CD8-positive, alpha-beta memory T cell (primary cell): ENCODE measurements at regions not wholly inside any gene's neighbourhood (a gene's known extent, or its start where the extent isn't known, plus 50 kb on each side); places are given as distances from the start of the nearest gene placed in this dataset.
"Not testable (repeated sequence)": the region's sequence is repeated elsewhere in the genome, so short reads cannot be mapped to it uniquely, and the experiment has no call there.

Source experiments
- CTCF ChIA-PET: fragments of 350-600 bp; sonication (Branson Sonifier 250); formaldehyde crosslinking; loops from one replicate; lab custom pipeline; 2021; ENCODE audit warnings: antibody characterized with exemption; lab: Charles Lee
- POLR2A ChIA-PET: fragments of 350-600 bp; sonication (Branson Sonifier 250); formaldehyde crosslinking; loops from one replicate; lab custom pipeline; 2021; ENCODE audit warnings: antibody characterized with exemption; lab: Charles Lee
- DNase-seq, 5 donors: peaks; one replicate each; pipeline versions ENCODE4 v3.0.0 to v3.0.0-alpha.2; 2020 to 2022; ENCODE audit warnings: mixed read lengths in 1 of 5
- H3K27ac ChIP-seq: one replicate; pipeline ENCODE4 v1.7.0; 2013; ENCODE audit warnings: low read depth, mild to moderate bottlenecking, low read length, moderate library complexity
- H3K27me3 ChIP-seq: 2 replicates; pipeline ENCODE4 v1.7.0; 2013; ENCODE audit warnings: low read length, mild to moderate bottlenecking; ENCODE audit not compliant: insufficient read depth, poor library complexity, severe bottlenecking
- H3K36me3 ChIP-seq: 2 replicates; pipeline ENCODE4 v1.7.0; 2013; ENCODE audit warnings: mild to moderate bottlenecking, low read length, moderate library complexity; ENCODE audit not compliant: insufficient read depth
- H3K4me1 ChIP-seq: 2 replicates; pipeline ENCODE4 v1.7.0; 2013; ENCODE audit warnings: mild to moderate bottlenecking, low read length, moderate library complexity; ENCODE audit not compliant: insufficient read depth
- H3K4me3 ChIP-seq: 2 replicates; pipeline ENCODE4 v1.7.0; 2013; ENCODE audit warnings: mild to moderate bottlenecking, low read length
- H3K9me3 ChIP-seq: 2 replicates; pipeline ENCODE4 v1.7.0; 2013; ENCODE audit warnings: mild to moderate bottlenecking, low read length
- H3K27ac Mint-ChIP-seq, 8 donors: one replicate each; pipeline ENCODE4 v1.8.0; 2020 to 2021; ENCODE audit warnings: mixed read lengths in 8 of 8, mild to moderate bottlenecking in 6 of 8, inconsistent platforms in 3 of 8, moderate library complexity in 3 of 8
- H3K27me3 Mint-ChIP-seq, 2 donors: one replicate each; pipeline ENCODE4 v1.8.0; 2020 to 2021; ENCODE audit warnings: mixed read lengths in 2 of 2, mild to moderate bottlenecking in 1 of 2, moderate library complexity in 1 of 2
- H3K36me3 Mint-ChIP-seq, 3 donors: one replicate each; pipeline ENCODE4 v1.8.0; 2020 to 2021; ENCODE audit warnings: mixed read lengths in 3 of 3, inconsistent platforms in 1 of 3, mild to moderate bottlenecking in 1 of 3
- H3K4me1 Mint-ChIP-seq, 3 donors: one replicate each; pipeline ENCODE4 v1.8.0; 2020 to 2021; ENCODE audit warnings: mixed read lengths in 3 of 3, inconsistent platforms in 1 of 3, mild to moderate bottlenecking in 1 of 3
- H3K4me3 Mint-ChIP-seq, 7 donors: one replicate each; pipeline ENCODE4 v1.8.0; 2020 to 2021; ENCODE audit warnings: mixed read lengths in 7 of 7, mild to moderate bottlenecking in 6 of 7, moderate library complexity in 4 of 7, inconsistent platforms in 2 of 7
- H3K9me3 Mint-ChIP-seq, 5 donors: one replicate each; pipeline ENCODE4 v1.8.0; 2020 to 2022; ENCODE audit warnings: mixed read lengths in 5 of 5, mild to moderate bottlenecking in 3 of 5, moderate library complexity in 2 of 5, inconsistent platforms in 1 of 5

DNA sequence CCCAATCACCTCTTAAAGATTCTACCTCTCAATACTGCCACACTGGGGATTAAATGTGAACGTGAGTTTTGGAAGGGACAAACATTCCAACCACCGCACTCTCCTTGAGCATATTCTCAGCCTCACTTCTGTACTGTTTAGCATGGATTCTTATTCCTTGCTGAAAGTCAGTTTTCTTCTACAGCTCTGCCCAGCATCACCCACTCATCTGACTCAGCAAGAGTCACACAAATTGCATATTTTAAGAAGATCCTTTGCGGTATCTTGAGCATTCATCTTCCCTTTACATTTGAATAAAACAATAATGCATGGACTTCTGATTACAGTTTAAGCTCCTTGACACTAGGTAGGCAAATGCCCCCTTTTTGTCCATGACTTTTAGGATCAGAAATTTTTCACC is 251.6 kb upstream of the MKLN1 start:
- Histone ChIP-seq H3K4me1 (peaks cover 74% of the 10 kb centered on the region), H3K36me3 (no peaks in the 10 kb centered on the region), H3K9me3 (no peaks in the 10 kb centered on the region), H3K27me3 (no peaks in the 10 kb centered on the region), H3K4me3 (no peak overlapping the region), H3K27ac (no peak overlapping the region)
- Mint-ChIP-seq H3K9me3 (no peaks in the 10 kb centered on the region), H3K27me3 (peaks cover 0 to 3% of the 10 kb centered on the region in 2 donors), H3K4me1 (peaks cover 0 to 53% (median 0%) of the 10 kb centered on the region in 3 donors), H3K27ac (peak overlapping the region in 5 of 8 donors; percentile 8 to 78 (median 40)), H3K36me3 (peaks cover 3 to 51% (median 12%) of the 10 kb centered on the region in 3 donors), H3K4me3 (peak overlapping the region in 4 of 7 donors; percentile 23 to 47 (median 32))
- no peak for DNase-seq
- ChIA-PET CTCF (no interaction called here), POLR2A (no interaction called here)

DNA sequence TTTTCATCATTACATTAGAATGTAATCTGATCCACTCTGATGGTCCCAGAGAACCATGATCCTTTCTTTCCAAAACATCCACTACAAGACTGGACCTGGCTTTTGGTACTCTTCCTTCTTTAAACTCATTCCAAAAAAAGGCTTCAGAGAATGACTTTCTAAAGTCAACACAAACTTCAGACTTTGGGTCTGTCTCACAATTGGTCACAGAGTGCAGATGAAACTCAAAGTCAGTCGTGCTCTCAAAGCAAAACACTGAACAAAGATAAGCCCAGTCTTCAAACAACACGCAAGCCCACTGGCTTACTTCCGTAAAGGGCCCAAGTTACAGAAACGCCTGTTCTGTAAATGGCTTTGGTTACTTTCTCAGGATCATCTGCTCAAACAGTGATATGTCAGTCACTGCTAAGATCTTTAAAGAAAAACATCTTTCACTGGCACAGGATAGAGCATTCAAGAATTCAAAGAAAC is 250.9 kb upstream of the MKLN1 start:
- H3K27me3 ChIP-seq: no peaks in the 10 kb centered on the region
- no peaks in the 10 kb centered on the region for H3K9me3 ChIP-seq
- Mint-ChIP-seq H3K27ac (peak overlapping the region in 2 of 8 donors; percentile 23 to 78), H3K9me3 (no peaks in the 10 kb centered on the region), H3K4me3 (peak overlapping the region in 6 of 7 donors; percentile 4 to 47 (median 13)), H3K27me3 (peaks cover 0 to 3% of the 10 kb centered on the region in 2 donors), H3K4me1 (peaks cover 4 to 53% (median 4%) of the 10 kb centered on the region in 3 donors), H3K36me3 (peaks cover 3 to 47% (median 12%) of the 10 kb centered on the region in 3 donors)
- peaks cover 71% of the 10 kb centered on the region for H3K4me1 ChIP-seq
- no peak overlapping the region for H3K4me3 ChIP-seq
- no peak for DNase-seq
- H3K27ac ChIP-seq: no peak overlapping the region
- POLR2A ChIA-PET: no interaction called here
- CTCF ChIA-PET: no interaction called here
- no peaks in the 10 kb centered on the region for H3K36me3 ChIP-seq

DNA sequence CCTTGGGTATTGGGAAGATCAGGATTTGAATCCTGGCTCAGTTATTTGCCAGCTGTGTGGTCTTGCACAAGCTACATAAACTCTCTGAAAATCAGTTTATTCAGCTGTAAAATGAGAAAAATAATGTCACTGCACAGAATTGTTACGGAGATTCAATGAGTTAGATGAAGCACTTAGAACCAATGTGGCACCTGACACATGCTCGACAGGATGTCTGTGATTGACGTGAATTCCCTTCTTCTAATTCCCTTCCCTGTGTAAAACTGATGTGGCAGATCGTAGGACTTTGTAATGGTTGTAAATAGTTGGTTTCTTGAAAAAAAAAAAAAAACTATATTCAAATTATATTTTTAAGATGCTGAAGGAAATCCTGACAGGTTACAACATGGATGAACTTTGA is 249.9 kb upstream of the MKLN1 start:
- Histone ChIP-seq H3K4me1 (peaks cover 70% of the 10 kb centered on the region), H3K27ac (no peak overlapping the region), H3K36me3 (no peaks in the 10 kb centered on the region), H3K9me3 (no peaks in the 10 kb centered on the region), H3K27me3 (no peaks in the 10 kb centered on the region), H3K4me3 (no peak overlapping the region)
- Mint-ChIP-seq H3K4me1 (peaks cover 14 to 55% (median 14%) of the 10 kb centered on the region in 3 donors), H3K9me3 (no peaks in the 10 kb centered on the region), H3K27ac (no peak overlapping the region), H3K4me3 (no peak overlapping the region), H3K27me3 (peaks cover 0 to 3% of the 10 kb centered on the region in 2 donors), H3K36me3 (peaks cover 3 to 52% (median 19%) of the 10 kb centered on the region in 3 donors)
- no peak for DNase-seq
- ChIA-PET POLR2A (no interaction called here), CTCF (no interaction called here)

DNA sequence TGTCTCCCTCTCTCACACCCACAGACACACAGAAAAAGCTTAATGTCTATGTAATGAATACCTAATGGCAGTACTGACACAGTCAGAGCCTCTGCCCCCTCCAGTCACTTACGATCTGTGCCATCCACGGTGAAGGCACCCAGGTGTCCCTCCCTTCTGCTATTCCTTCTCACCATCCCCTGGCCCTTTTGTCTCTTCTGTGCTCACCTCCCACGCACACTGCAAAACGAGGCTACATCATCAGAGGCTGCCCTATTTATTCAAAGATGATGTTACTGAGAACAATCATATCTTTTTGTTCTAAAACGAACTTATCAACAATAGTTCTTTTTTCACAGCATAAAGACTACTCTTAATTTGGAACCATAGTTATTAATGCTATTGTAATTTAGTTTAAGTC is 246.9 kb upstream of the MKLN1 start:
- H3K9me3 Mint-ChIP-seq: peaks cover 0 to 2% (median 0%) of the 10 kb centered on the region in 5 donors
- peaks cover 44 to 52% (median 44%) of the 10 kb centered on the region in 3 donors for H3K4me1 Mint-ChIP-seq
- CTCF ChIA-PET: no interaction called here
- Histone ChIP-seq H3K4me3 (no peak overlapping the region), H3K9me3 (no peaks in the 10 kb centered on the region), H3K4me1 (peaks cover 56% of the 10 kb centered on the region), H3K27ac (no peak overlapping the region), H3K27me3 (no peaks in the 10 kb centered on the region), H3K36me3 (no peaks in the 10 kb centered on the region)
- peaks cover 5 to 45% (median 15%) of the 10 kb centered on the region in 3 donors for H3K36me3 Mint-ChIP-seq
- peaks cover 0 to 2% of the 10 kb centered on the region in 2 donors for H3K27me3 Mint-ChIP-seq
- H3K4me3 Mint-ChIP-seq: no peak overlapping the region
- H3K27ac Mint-ChIP-seq: no peak overlapping the region
- POLR2A ChIA-PET: no interaction called here
- DNase-seq: no peak

DNA sequence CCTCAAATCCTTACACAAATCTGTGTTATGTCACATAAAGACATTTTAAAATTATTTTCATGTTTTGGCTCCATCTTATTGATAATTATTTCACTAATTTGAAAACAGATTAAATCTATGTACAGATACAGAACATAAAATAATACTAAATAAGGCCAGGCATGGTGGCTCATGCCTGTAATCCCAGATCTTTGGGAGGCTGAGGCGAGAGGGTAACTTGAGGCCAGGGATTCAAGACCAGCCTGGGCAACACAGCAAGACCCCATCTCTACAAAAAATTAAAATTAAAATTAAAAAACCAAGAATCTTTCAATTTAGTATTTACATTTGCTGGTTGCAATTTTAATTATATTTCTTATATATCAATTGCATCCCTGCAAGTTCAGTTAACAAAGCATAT is 246.4 kb upstream of the MKLN1 start:
- Histone ChIP-seq H3K27ac (no peak overlapping the region), H3K4me3 (no peak overlapping the region)
- POLR2A ChIA-PET: no interaction called here

DNA sequence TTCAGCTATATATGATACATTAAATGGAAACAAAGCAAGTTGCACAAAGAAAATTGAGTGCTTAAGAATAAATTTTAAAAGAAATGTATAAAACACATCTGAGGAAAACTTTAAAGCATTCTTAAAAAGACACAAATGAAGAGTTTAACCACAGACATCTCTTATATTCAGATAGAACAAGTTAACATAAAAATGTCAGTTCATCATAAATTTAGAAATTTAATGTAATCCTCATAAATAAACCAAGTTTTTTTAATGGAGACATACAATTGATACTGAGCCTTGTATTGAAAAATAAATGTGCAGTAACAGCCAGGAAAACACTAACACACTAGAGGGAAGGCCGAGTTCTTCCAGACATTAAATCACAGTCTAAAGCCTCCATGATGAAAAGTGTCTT is 243.9 kb upstream of the MKLN1 start:
- Histone ChIP-seq H3K4me1 (peaks cover 44% of the 10 kb centered on the region), H3K27ac (no peak overlapping the region), H3K36me3 (no peaks in the 10 kb centered on the region), H3K27me3 (no peaks in the 10 kb centered on the region), H3K4me3 (no peak overlapping the region), H3K9me3 (no peaks in the 10 kb centered on the region)
- POLR2A ChIA-PET: no interaction called here
- Mint-ChIP-seq H3K27me3 (peaks cover 0 to 5% of the 10 kb centered on the region in 2 donors), H3K27ac (peak overlapping the region in 4 of 8 donors; percentile 22 to 72 (median 36)), H3K9me3 (peaks cover 0 to 2% (median 0%) of the 10 kb centered on the region in 5 donors), H3K4me1 (peaks cover 58 to 69% (median 66%) of the 10 kb centered on the region in 3 donors), H3K4me3 (peak overlapping the region in 5 of 7 donors; percentile 0 to 59 (median 36)), H3K36me3 (peaks cover 8 to 49% (median 16%) of the 10 kb centered on the region in 3 donors)
- DNase-seq: no peak
- CTCF ChIA-PET: no interaction called here

More for the DNA sequence above, 246.4 kb upstream of the MKLN1 start:
- Mint-ChIP-seq H3K36me3 (peaks cover 5 to 41% (median 10%) of the 10 kb centered on the region in 3 donors), H3K4me3 (peak overlapping the region in 1 of 7 donors; percentile 27), H3K27ac (peak overlapping the region in 2 of 8 donors; percentile 37 to 61), H3K27me3 (peaks cover 0 to 2% of the 10 kb centered on the region in 2 donors), H3K9me3 (peaks cover 0 to 2% (median 0%) of the 10 kb centered on the region in 5 donors), H3K4me1 (peaks cover 46 to 48% (median 46%) of the 10 kb centered on the region in 3 donors)
- no peak for DNase-seq
- H3K36me3 ChIP-seq: no peaks in the 10 kb centered on the region
- CTCF ChIA-PET: no interaction called here
- H3K9me3 ChIP-seq: no peaks in the 10 kb centered on the region
- peaks cover 50% of the 10 kb centered on the region for H3K4me1 ChIP-seq
- H3K27me3 ChIP-seq: no peaks in the 10 kb centered on the region

DNA sequence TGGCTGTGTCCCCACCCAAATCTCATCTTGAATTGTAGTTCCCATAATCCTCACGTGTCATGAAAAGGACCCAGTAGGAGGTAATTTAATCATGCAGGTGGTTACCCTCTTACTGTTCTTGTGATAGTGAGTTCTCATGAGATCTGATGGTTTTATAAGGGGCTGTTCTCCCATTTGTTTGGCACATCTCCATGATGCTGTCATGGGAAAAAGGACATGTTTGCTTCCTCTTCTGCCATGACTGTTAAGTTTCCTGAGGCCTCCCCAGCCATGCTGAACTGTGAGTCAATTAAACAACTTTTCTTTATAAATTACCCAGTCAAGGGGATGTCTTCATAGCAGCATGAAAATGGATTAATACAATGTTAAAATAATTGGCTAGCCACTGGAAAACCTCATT is 243.3 kb upstream of the MKLN1 start:
- H3K27me3 Mint-ChIP-seq, DNase-seq, H3K9me3 Mint-ChIP-seq, CTCF ChIA-PET, POLR2A ChIA-PET, H3K27ac ChIP-seq, H3K4me3 ChIP-seq, H3K27me3 ChIP-seq, H3K36me3 ChIP-seq, H3K9me3 ChIP-seq: not testable (repeated sequence)
- Mint-ChIP-seq H3K27ac (peak overlapping the region in 2 of 8 donors; percentile 46 to 70), H3K36me3 (peaks cover 8 to 51% (median 16%) of the 10 kb centered on the region in 3 donors), H3K4me3 (peak overlapping the region in 4 of 7 donors; percentile 10 to 25 (median 15)), H3K4me1 (peaks cover 60 to 74% (median 71%) of the 10 kb centered on the region in 3 donors)
- H3K4me1 ChIP-seq: peaks cover 41% of the 10 kb centered on the region

DNA sequence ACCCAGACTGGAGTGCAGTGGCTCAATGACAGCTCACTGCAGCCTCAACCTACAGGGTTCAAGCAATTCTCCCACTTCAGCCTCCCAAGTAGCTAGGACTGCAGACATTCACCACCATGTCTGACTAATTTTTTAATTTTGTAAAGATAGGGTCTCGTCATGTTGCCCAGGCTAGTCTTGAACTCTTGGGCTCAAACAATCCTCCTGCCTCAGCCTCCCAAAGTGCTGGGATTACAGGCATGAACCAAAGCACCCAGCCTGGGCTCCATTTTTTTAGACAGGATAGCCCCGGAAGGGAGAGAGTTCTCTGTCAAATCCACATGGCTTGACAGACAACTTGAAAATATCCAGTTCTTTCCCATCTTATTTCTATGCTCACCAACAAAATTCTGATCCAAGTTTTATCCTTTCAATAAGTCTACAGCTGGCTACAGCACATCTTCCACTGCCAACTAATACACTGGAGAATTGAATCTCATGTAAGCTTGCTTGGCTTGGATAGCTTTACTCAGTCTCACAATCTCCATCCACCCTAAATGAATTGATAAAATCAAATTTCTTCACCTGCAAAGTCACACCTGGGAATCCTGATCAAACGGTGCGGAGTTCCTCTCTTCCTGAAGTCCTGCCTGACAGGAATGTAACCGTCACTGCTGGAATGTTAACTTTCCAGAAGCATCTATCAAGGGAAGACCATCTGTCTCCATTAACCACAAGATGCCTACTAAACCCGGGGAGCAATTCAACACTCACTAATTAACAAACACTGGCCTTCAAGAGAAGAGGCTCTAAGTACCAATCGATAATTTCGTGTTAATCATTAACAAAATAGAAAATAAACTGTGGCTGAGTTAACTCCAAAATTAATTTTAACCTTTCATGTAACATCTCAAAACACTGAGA is 239.7 kb upstream of the MKLN1 start:
- peaks cover 0 to 7% of the 10 kb centered on the region in 2 donors for H3K27me3 Mint-ChIP-seq
- H3K9me3 ChIP-seq: no peaks in the 10 kb centered on the region
- H3K27ac ChIP-seq: no peak overlapping the region
- peaks cover 0 to 2% (median 0%) of the 10 kb centered on the region in 5 donors for H3K9me3 Mint-ChIP-seq
- H3K27ac Mint-ChIP-seq: peak overlapping the region in 4 of 8 donors; percentile 4 to 72 (median 55)
- peaks cover 8 to 69% (median 16%) of the 10 kb centered on the region in 3 donors for H3K36me3 Mint-ChIP-seq
- H3K36me3 ChIP-seq: no peaks in the 10 kb centered on the region
- no peak for DNase-seq
- H3K27me3 ChIP-seq: no peaks in the 10 kb centered on the region
- H3K4me1 Mint-ChIP-seq: peaks cover 80 to 94% (median 91%) of the 10 kb centered on the region in 3 donors
- no peak overlapping the region for H3K4me3 ChIP-seq
- ChIA-PET POLR2A (no interaction called here), CTCF (interaction anchor here (0.7 to 0.8 kb wide), 2 partner anchors 17 to 21 kb away, joined by 3 read pairs; no protein-coding TSS in a partner anchor)
- peak overlapping the region; percentile 9 to 74 (median 22) for H3K4me3 Mint-ChIP-seq
- H3K4me1 ChIP-seq: peaks cover 52% of the 10 kb centered on the region
